Heart left ventricle (tissue), 16 donors: ENCODE measurements at regions not wholly inside any gene's neighbourhood (a gene's known extent, or its start where the extent isn't known, plus 50 kb on each side); places are given as distances from the start of the nearest gene placed in this dataset.

ENCODE experiments used
- ATAC-seq, 4 donors: fragments of 200-7000 bp; cut with Tn5 transposase; one replicate each; pipeline ENCODE4 v1.9.1; 2020 to 2022; ENCODE audit warnings: moderate library complexity in 4 of 4, mild to moderate bottlenecking in 3 of 4, moderate number of reproducible peaks in 1 of 4
- DNase-seq, 5 donors: peaks; one replicate each; pipeline ENCODE4 v3.0.0-alpha.2; 2020
- H3K27ac ChIP-seq, 12 donors: fragments of 200-600 bp; sonication (generic) in 4 of 12; one replicate each; pipeline versions ENCODE4 v1.5.0 to v1.8.0; 2016 to 2022; ENCODE audit warnings: mild to moderate bottlenecking in 2 of 12
- H3K27me3 ChIP-seq, 9 donors: fragments of 200-600 bp; sonication (generic) in 2 of 9; one replicate each; pipeline versions ENCODE4 v1.5.1 to v1.8.0; 2016 to 2022; ENCODE audit warnings: mild to moderate bottlenecking in 3 of 9
- H3K36me3 ChIP-seq, 9 donors: fragments of 200-600 bp; sonication (generic) in 2 of 9; one replicate each; pipeline versions ENCODE4 v1.5.0 to v1.8.0; 2018 to 2022; ENCODE audit warnings: mild to moderate bottlenecking in 2 of 9
- H3K4me1 ChIP-seq, 12 donors: fragments of 200-600 bp; sonication (generic) in 4 of 12; one replicate each; pipeline versions ENCODE4 v1.5.0 to v1.8.0; 2016 to 2022; ENCODE audit warnings: mild to moderate bottlenecking in 3 of 12
- H3K4me3 ChIP-seq, 12 donors: fragments of 200-600 bp; sonication (generic) in 4 of 12; one replicate each; pipeline versions ENCODE4 v1.5.0 to v1.8.0; 2017 to 2022; ENCODE audit warnings: mild to moderate bottlenecking in 9 of 12, moderate library complexity in 4 of 12
- H3K9me3 ChIP-seq, 12 donors: fragments of 200-600 bp; sonication (generic) in 4 of 12; one replicate each; pipeline versions ENCODE4 v1.5.0 to v1.8.0; 2016 to 2022; ENCODE audit warnings: mild to moderate bottlenecking in 1 of 12
- POLR2A ChIP-seq, 2 donors: fragments of 450-650 bp; IDR thresholded peaks; one replicate each; pipeline ENCODE4 v1.6.1; 2017; ENCODE audit warnings: antibody characterized with exemption in 2 of 2, mild to moderate bottlenecking in 2 of 2, moderate library complexity in 2 of 2
- WGBS, 4 donors: extraction: QIAGEN DNeasy Blood & Tissue Kit in 2 of 4; methylation state at CpG; one replicate each; pipeline versions ENCODE4 v1.1.5 to v1.1.7; 2013 to 2018; 5-methylcytosine and 5-hydroxymethylcytosine counted together
- intact Hi-C, 10 donors: fragments of 100-400 bp; cut with DNase I; formaldehyde crosslinking; loops; one replicate each; pipeline versions ENCODE4 v1.11.1 to v1.14.2; 2022
- TF ChIP-seq, protein P1 (sequence below), 12 donors: fragments of 200-600 bp; sonication (generic) in 4 of 12; IDR thresholded peaks; one replicate each; pipeline versions ENCODE4 v1.5.0 to v1.8.0; 2018 to 2022; ENCODE audit warnings: antibody characterized with exemption in 12 of 12, mild to moderate bottlenecking in 5 of 12
- donor health status: ischemic (EF 13 %, LVEDD 7.1; RV severe dilation, severe dysfunction).
- donor health status: healthy with polysubstance abuse.
- donor health status: DM: no; HTN: yes; CAD: no.
- donor health status: DM: no; HTN: no; CAD: no.
- donor health status: ischemic (EF 25% LVEDD 6.9; RV normal size, moderate dysfunction).
- donor health status: ischemic (EF 25% LVEDD 5.7; RV mildly dilated, moderate dysfunction).
- donor health status: healthy.
- donor health status: DM: yes; HTN: yes; CAD: no.
- donor health status: ischemic (EF 35%, LVEDD 5.7; RV mildly dilated, moderate dysfunction).
- donor health status: nonischemic (EF 11% LVEDD 7.7; RV severe dilation, severe dysfunction).
- donor health status: DM: yes; HTN: yes; CAD: no.
- donor health status: PGD.
- donor health status: ischemic (EF 29% LVEDD 5.4; RV normal size, mild dysfunction).
- donor health status: nonischemic (EF 23%, LVEDD 6.1; RV moderate dilation, normal function).

DNA sequence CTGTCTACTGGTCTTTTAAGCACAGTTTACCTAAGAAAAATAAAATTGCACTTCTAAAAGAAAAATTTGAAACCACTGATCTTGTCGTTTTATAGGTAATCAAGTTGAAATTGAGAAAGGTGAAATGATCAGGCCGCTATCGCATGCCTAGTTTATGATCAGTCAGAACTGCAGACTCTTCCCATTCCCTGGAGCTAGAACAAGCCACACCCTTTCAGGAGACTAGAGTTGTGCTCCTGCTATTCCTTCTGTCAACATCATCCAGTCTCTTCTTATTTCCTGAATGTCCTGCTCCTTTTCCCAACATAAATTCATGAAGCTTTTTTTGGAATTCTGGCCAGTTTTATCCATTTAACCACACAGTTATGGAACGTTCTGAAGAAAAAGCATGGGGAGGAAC is 135.1 kb downstream of the SLC7A11 start:
- ATAC-seq (no peak), DNase-seq (no peak)
- H3K9me3 ChIP-seq = peaks cover 0 to 7% (median 0%) of the 10 kb centered on the region in 12 donors
- H3K27me3 ChIP-seq = no peaks in the 10 kb centered on the region
- intact Hi-C loops = no loop called here
- no peak overlapping the region for H3K27ac ChIP-seq
- H3K4me3 ChIP-seq = no peak overlapping the region
- no peaks in the 10 kb centered on the region for H3K4me1 ChIP-seq
- no peak for TF ChIP-seq POLR2A (IDR thresholded peaks at IDR 0.05)
- TF ChIP-seq, protein P1, sequence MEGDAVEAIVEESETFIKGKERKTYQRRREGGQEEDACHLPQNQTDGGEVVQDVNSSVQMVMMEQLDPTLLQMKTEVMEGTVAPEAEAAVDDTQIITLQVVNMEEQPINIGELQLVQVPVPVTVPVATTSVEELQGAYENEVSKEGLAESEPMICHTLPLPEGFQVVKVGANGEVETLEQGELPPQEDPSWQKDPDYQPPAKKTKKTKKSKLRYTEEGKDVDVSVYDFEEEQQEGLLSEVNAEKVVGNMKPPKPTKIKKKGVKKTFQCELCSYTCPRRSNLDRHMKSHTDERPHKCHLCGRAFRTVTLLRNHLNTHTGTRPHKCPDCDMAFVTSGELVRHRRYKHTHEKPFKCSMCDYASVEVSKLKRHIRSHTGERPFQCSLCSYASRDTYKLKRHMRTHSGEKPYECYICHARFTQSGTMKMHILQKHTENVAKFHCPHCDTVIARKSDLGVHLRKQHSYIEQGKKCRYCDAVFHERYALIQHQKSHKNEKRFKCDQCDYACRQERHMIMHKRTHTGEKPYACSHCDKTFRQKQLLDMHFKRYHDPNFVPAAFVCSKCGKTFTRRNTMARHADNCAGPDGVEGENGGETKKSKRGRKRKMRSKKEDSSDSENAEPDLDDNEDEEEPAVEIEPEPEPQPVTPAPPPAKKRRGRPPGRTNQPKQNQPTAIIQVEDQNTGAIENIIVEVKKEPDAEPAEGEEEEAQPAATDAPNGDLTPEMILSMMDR (IDR thresholded peaks at IDR 0.05) = no peak
- WGBS, 4 donors = 91 to 95% (median 95%) methylated on average over 4 of the region's 4 CpGs
- no peaks in the 10 kb centered on the region for H3K36me3 ChIP-seq

DNA sequence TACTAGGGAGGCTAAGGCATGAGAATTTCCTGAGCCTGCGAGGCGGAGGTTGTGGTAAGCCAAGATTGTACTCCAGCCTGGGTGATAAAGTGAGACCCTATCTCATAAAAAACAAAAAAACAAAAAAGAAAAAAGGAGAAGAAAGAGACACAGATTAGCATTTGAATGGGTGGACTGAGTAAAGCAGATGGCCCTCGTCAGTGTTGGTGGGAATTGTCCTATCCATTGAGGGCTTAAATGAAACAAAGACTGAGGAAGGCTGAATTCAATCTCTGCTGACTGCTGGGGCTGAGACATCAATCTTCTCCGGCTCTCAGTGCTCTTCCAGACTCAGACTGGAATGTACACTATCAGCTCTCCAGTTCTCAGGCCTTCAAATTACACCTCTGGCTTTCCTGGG is 136.8 kb downstream of the SLC7A11 start:
- H3K9me3 ChIP-seq = peaks cover 0 to 7% (median 0%) of the 10 kb centered on the region in 12 donors
- WGBS, 4 donors = 90 to 96% (median 94%) methylated on average over 4 of the region's 4 CpGs
- no peaks in the 10 kb centered on the region for H3K4me1 ChIP-seq
- H3K36me3 ChIP-seq = no peaks in the 10 kb centered on the region
- H3K27ac ChIP-seq = no peak overlapping the region
- TF ChIP-seq, protein P1 (IDR thresholded peaks at IDR 0.05) = no peak
- TF ChIP-seq POLR2A (IDR thresholded peaks at IDR 0.05) = no peak
- intact Hi-C loops = no loop called here
- H3K4me3 ChIP-seq = no peak overlapping the region
- no peak for ATAC-seq
- H3K27me3 ChIP-seq = no peaks in the 10 kb centered on the region
- no peak for DNase-seq

DNA sequence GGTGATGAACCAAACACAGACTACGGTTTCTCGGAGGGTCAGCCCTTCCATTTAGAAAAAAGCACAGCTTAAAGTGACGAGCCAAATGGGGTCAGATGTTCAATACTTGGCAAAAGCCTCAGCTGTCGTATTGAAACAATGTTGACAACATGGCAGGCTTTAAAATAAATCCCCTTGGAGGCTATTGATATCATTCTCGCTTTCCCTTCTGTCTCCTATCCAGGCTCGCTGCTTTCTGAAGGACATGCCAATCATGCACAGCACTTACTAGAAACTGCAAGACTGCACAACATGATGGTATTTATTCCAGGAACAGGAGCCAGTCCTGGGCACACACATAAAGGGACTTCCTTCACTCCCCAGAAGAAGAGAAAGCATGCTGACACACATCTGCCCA is 137.9 kb downstream of the SLC7A11 start:
- Histone ChIP-seq H3K9me3 (peaks cover 0 to 7% (median 0%) of the 10 kb centered on the region in 12 donors), H3K27ac (no peak overlapping the region), H3K4me3 (peak overlapping the region in 1 of 12 donors; percentile 11), H3K4me1 (no peaks in the 10 kb centered on the region), H3K27me3 (no peaks in the 10 kb centered on the region), H3K36me3 (no peaks in the 10 kb centered on the region)
- intact Hi-C loops = no loop called here
- no peak for DNase-seq
- 60 to 71% (median 67%) methylated on average over 6 of the region's 6 CpGs for whole genome bisulfite sequencing, 4 donors
- no peak for ATAC-seq
- TF ChIP-seq, protein P1 (IDR thresholded peaks at IDR 0.05) = no peak
- no peak for TF ChIP-seq POLR2A (IDR thresholded peaks at IDR 0.05)

DNA sequence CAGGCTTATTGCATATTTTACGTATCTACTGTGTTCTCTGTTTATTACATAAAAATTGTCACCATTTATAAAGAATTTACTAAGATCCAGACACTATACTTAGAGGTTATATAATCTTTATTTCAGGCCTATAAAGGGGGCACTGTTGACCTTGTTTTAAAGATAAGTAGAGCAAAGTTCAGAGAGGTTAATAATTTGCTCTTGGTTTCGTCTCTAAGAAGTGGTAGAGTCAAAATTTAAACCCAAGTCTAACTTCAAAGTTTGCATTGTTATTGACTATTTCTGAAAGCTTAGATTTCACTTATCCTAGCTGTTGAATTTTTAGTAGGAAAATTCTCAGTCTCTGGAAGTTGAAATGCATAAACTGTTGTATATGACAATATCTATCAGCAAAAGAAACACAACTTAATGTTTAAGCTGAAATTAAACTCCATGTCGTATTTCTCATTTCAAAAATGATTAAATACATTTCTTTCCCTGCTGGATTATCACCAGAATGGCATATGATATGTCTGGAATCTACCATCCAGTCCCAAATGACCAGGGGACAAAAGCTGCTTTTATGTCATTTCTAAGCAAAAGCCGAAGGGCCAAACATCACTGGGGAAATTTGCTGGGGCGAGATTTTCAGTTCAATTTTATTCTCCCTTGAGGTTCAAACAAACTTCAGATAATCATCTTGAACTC is 138.4 kb downstream of the SLC7A11 start:
- H3K36me3 ChIP-seq = no peaks in the 10 kb centered on the region
- DNase-seq (no peak), ATAC-seq (no peak)
- H3K4me1 ChIP-seq = no peaks in the 10 kb centered on the region
- TF ChIP-seq, protein P1 (IDR thresholded peaks at IDR 0.05) = no peak
- no peak for TF ChIP-seq POLR2A (IDR thresholded peaks at IDR 0.05)
- no peaks in the 10 kb centered on the region for H3K27me3 ChIP-seq
- peaks cover 0 to 5% (median 0%) of the 10 kb centered on the region in 12 donors for H3K9me3 ChIP-seq
- intact Hi-C loops = no loop called here
- peak overlapping the region in 1 of 12 donors; percentile 11 for H3K4me3 ChIP-seq
- no peak overlapping the region for H3K27ac ChIP-seq
- 77 to 86% (median 80%) methylated on average over 5 of the region's 5 CpGs for WGBS, 4 donors
